Uterus (tissue), 3 donors: ENCODE measurements at regions not wholly inside any gene's neighbourhood (a gene's known extent, or its start where the extent isn't known, plus 50 kb on each side); places are given as distances from the start of the nearest gene placed in this dataset.

Experiments
- DNase-seq, 2 donors: peaks; one replicate each; pipeline ENCODE4 v3.0.0-alpha.2; 2019 to 2020
- H3K27ac ChIP-seq, 2 donors: fragments of 200-600 bp; sonication (generic); 1 replicate in 1 of 2; 2 replicates in 1 of 2; pipeline ENCODE4 v1.5.1; 2016 to 2018
- H3K27me3 ChIP-seq, 2 donors: fragments of 200-600 bp; sonication (generic); one replicate each; pipeline ENCODE4 v1.5.1; 2018 to 2019; ENCODE audit warnings: control low read depth in 1 of 2
- H3K36me3 ChIP-seq, 2 donors: fragments of 200-600 bp; sonication (generic); one replicate each; pipeline ENCODE4 v1.5.1; 2019; ENCODE audit warnings: control low read depth in 1 of 2
- H3K4me1 ChIP-seq, 2 donors: fragments of 200-600 bp; sonication (generic); one replicate each; pipeline ENCODE4 v1.5.1; 2018 to 2019; ENCODE audit warnings: control low read depth in 1 of 2
- H3K4me3 ChIP-seq, 2 donors: fragments of 200-600 bp; sonication (generic); 1 replicate in 1 of 2; 2 replicates in 1 of 2; pipeline ENCODE4 v1.5.1; 2018 to 2019; ENCODE audit warnings: mild to moderate bottlenecking in 1 of 2
- H3K9me3 ChIP-seq, 2 donors: fragments of 200-600 bp; sonication (generic); one replicate each; pipeline ENCODE4 v1.5.1; 2019; ENCODE audit warnings: control low read depth in 1 of 2
- POLR2A ChIP-seq, 2 donors: fragments of 450-650 bp; IDR thresholded peaks; one replicate each; pipeline ENCODE4 v1.6.1; 2016; ENCODE audit warnings: antibody characterized with exemption in 2 of 2, mild to moderate bottlenecking in 1 of 2, moderate library complexity in 1 of 2
- intact Hi-C: fragments of 100-400 bp; cut with DNase I; formaldehyde crosslinking; loops from one replicate; pipeline ENCODE4 v1.15.1; 2023; ENCODE audit warnings: low total_unique reads
- TF ChIP-seq, protein P1 (sequence below), 4 experiments: fragments of 200-600 bp in 2 of 4; fragments of 450-650 bp in 2 of 4; sonication (generic) in 2 of 4; IDR thresholded peaks; one replicate each; pipeline ENCODE4 v1.5.1; 2016 to 2019; ENCODE audit warnings: antibody characterized with exemption in 4 of 4, mild to moderate bottlenecking in 2 of 4, moderate library complexity in 1 of 4
- donor health status: DM: yes; HTN: yes; CAD: no.

DNA sequence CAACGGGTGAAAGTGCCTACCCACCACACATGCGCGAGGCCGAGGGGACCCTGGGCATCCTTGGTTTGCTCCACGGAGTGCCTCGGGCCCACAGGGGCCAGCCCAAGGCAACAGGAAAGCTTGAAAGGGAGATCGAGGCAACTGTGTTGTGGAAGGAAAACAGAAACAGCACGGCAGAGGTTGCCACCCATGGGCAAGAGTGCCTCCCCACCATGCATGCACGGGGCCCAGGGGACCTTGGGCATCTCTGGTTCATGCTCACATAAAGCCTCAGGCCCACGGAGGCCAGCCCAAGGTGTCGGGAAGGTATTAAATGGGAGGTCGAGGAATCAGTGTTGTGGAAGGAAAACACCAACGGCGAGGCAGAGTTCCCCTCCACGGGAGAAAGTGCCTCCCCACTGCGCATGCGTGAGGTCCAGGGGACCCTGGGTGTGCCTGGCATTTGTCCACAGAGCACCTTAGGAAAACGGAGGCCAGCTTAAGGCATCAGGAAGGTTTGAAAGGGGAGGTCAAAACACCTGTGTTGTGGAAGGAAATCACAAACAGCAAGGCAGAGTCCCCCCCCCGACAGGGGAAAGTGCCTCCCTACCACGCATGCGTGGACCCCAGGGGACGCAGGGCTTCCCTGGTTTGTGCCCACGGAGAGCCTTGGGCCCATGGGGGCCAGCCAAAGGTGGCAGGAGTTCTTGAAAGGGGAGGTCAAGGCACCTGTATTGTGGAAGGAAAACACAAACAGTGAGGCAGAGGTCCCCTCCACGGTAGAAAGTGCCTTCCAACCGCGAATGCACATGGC is 367.3 kb downstream of the ALG10 start:
- TF ChIP-seq POLR2A (IDR thresholded peaks at IDR 0.05) = no peak
- TF ChIP-seq, protein P1, sequence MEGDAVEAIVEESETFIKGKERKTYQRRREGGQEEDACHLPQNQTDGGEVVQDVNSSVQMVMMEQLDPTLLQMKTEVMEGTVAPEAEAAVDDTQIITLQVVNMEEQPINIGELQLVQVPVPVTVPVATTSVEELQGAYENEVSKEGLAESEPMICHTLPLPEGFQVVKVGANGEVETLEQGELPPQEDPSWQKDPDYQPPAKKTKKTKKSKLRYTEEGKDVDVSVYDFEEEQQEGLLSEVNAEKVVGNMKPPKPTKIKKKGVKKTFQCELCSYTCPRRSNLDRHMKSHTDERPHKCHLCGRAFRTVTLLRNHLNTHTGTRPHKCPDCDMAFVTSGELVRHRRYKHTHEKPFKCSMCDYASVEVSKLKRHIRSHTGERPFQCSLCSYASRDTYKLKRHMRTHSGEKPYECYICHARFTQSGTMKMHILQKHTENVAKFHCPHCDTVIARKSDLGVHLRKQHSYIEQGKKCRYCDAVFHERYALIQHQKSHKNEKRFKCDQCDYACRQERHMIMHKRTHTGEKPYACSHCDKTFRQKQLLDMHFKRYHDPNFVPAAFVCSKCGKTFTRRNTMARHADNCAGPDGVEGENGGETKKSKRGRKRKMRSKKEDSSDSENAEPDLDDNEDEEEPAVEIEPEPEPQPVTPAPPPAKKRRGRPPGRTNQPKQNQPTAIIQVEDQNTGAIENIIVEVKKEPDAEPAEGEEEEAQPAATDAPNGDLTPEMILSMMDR (IDR thresholded peaks at IDR 0.05) = no peak
- Histone ChIP-seq H3K27me3 (no peaks in the 10 kb centered on the region), H3K9me3 (no peaks in the 10 kb centered on the region)

DNA sequence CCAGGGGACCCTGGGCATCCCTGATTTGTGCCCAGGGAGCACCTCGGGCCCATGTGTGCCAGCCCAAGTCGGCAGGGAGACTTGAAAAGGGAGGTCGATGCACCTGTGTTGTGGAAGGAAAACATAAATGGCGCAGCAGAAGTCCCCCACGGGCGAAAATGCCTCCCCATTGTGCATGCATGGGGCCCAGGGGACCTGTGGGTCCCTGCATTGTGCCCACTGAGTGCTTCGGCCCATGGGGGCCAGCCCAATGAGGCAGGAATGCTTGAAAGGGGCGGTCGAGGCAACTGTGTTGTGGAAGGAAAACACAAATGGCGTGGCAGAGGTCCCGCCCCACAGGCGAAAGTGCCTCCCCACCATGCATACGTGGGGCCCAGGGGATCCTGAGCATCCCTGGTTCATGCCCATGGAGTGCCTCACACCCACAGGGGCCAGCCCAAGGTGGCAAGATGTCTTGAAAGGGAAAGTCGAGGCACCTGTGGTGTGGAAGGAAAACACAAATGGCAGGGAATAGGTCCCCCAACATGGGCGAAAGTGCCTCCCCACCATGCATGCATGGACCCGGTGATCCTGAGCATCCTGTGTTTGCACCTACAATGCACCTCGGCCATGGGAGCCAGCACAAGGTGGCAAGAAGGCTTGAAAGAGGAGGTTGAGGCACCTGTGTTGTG is 368.0 kb downstream of the ALG10 start:
- intact Hi-C loops = no loop called here
- Histone ChIP-seq H3K4me3 (no peak overlapping the region), H3K27me3 (no peaks in the 10 kb centered on the region), H3K27ac (no peak overlapping the region), H3K9me3 (no peaks in the 10 kb centered on the region), H3K36me3 (no peaks in the 10 kb centered on the region), H3K4me1 (no peaks in the 10 kb centered on the region)
- DNase-seq = no peak
- TF ChIP-seq POLR2A (IDR thresholded peaks at IDR 0.05) = no peak
- TF ChIP-seq, protein P1 (IDR thresholded peaks at IDR 0.05) = no peak

More for the DNA sequence above, 367.3 kb downstream of the ALG10 start:
- Histone ChIP-seq H3K27ac (no peak overlapping the region), H3K4me1 (no peaks in the 10 kb centered on the region), H3K4me3 (no peak overlapping the region), H3K36me3 (no peaks in the 10 kb centered on the region)
- no peak for DNase-seq
- intact Hi-C loops = no loop called here

DNA sequence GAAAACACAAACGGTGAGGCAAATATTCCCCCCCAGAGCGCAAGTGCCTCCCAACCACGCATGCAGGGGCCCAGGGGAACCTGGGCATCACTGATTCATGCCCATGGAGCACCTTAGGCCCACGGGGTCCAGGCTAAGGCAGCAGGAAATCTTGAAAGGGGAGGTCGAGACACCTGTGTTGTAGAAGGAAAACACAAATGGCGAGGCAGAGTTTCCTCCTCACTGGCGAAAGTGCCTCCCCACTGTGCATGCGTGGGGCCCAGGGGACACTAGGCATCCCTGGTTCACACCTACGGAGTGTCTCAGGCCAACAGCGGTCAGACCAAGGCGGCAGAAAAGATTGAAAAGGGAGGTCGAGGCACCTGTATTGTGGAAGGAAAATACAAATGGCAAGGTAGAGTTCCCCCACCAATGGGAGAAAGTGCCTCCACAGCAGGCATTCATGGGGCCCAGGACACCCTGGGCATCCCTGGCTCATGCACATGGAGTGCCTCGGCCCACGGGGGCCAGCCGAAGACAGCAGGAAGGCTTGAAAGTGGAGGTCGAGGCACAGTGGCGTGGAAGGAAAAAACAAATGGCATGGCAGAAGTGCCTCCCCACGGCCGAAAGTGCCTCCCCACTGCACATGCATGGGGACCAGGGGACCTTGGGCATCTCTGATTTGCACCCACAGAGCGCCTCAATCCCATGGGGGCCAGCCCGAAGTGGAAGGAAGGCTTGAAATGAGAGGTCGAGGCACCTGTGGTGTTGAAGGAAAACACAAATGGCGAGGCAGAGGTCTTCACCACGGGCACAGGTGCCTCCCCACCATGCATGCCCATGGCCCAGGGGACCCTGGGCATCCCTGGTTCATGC is 368.8 kb downstream of the ALG10 start:
- Histone ChIP-seq H3K9me3 (no peaks in the 10 kb centered on the region), H3K4me3 (no peak overlapping the region), H3K36me3 (no peaks in the 10 kb centered on the region), H3K27ac (no peak overlapping the region), H3K4me1 (no peaks in the 10 kb centered on the region), H3K27me3 (no peaks in the 10 kb centered on the region)
- intact Hi-C loops = no loop called here
- TF ChIP-seq, protein P1 (IDR thresholded peaks at IDR 0.05) = no peak
- TF ChIP-seq POLR2A (IDR thresholded peaks at IDR 0.05) = no peak
- no peak for DNase-seq

DNA sequence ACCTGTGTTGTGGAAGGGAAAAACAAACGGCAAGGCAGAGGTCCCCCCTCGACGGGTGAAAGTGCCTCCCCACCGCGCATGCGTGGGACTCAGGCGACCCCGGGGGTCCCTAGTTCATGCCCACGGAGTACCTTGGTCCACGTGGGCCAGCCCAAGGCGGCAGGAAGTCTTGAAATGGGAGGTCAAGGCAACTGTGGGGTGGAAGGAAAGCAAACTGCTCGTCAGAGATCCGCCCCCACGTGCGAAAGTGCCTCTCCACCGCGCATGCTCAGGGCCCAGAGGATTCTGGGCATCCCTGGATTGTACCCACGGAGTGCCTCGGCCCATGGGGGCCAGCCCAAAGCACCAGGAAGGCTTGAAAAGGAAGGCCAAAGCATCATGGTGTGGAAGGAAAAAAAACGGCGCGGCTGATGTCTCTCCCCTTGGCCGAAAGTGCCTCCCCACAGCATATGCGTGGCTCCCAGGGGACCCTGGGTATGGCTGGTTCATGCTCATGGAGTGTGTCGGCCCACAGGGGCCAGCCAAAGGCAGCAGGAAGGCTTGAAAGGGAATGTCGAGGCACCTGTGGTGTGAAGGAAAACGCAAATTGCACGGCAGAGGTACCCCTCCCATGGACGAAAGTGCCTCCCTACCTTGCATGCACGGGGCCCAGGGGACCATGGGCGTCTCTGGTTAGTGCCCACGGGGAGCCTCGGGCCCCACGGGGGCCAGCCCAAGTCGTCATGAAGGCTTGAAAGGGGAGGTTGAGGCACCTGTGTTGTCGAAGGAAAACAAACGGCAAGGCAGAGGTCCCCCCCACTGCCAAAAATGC is 369.7 kb downstream of the ALG10 start:
- no peak for DNase-seq

More for the DNA sequence above, 369.7 kb downstream of the ALG10 start:
- Histone ChIP-seq H3K4me3 (no peak overlapping the region), H3K4me1 (no peaks in the 10 kb centered on the region), H3K36me3 (no peaks in the 10 kb centered on the region), H3K9me3 (no peaks in the 10 kb centered on the region), H3K27ac (no peak overlapping the region), H3K27me3 (no peaks in the 10 kb centered on the region)
- TF ChIP-seq POLR2A (IDR thresholded peaks at IDR 0.05) = no peak
- TF ChIP-seq, protein P1 (IDR thresholded peaks at IDR 0.05) = no peak
- intact Hi-C loops = no loop called here
